Forelimb muscle (tissue), 1 donor: ENCODE measurements at regions not wholly inside any gene's neighbourhood (a gene's known extent, or its start where the extent isn't known, plus 50 kb on each side); places are given as distances from the start of the nearest gene placed in this dataset.
A peak's percentile ranks its signal among the peaks of the same experiment; 100 is the strongest.

Source experiments
- DNase-seq: peaks from one replicate; pipeline ENCODE4 v3.0.0-alpha.2; 2013; ENCODE audit warnings: low read depth

- DNase-seq = no peak
Measured at GRCh38 chr4:52231526-52231925, 180.4 kb downstream of the SPATA18 start.

- peak; percentile 82 for DNase-seq
Measured at GRCh38 chr4:52234561-52235440, 183.7 kb downstream of the SPATA18 start.

DNA sequence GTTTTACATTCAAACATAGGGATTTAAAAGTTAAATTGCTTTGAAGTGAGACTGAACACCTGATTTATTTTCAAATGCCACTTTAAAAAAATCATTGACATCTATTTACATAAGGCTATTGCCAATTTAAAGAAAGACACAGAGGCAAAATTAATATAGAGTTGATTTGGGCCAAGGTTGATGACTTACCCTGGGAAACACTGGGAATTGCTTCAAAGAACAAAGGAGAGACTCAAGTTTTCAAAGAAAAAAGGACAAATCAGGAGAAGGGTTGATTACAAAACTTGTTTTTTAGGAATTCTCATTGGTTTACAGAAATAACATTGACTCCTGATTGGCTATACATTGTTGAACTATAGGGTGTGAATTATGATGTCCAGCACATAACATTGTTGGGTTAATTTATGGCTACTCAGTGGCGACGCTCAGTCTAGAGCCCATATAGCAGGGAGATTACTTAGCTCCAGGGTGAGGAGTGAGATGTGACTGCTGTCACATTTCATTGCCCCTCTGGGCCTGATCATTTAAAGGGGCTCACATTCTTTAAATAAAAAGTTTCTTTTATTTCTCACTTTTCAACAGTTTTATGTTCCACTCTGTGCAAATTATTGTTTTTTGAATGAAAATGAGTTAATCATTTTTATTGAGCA lies 184.6 kb downstream of the SPATA18 start:
- no peak for DNase-seq

DNA sequence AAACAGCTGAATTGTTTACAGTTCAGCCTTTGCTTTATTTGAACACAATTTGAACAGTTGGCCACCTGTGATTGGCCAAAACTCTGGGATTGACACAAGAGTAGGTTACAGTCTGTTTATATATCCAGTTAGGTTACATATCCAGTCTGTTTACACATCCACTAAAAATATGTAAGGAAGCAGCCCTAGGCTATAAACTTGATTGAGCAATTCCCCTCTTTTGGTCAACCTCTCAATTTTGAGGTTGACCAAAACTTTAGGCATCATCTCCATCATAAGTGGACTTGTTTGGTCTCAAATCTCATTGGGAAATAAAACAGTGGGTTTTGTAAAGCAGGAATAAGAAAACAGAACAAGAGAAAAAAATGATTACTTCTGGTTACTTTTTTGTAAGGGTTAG lies 190.8 kb downstream of the SPATA18 start:
- DNase-seq = no peak

DNA sequence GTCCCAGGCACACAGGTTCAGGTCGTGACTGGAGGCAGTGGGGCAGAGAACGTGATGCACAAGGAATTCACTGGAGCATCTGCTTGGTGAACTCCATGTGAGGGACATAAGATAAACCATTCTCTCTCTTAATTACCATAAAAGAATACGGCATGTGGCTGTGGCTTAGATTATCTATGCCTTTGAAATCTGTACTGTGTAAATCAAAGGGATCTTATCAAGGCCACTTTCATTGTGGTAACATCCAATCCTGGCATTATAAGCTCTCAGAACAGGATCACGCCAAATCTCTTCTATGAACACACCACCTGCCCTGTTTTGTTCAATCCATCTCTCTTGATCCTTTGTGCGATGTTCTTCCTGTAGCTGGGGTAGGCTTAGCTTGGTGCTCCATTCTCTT lies 192.3 kb downstream of the SPATA18 start:
- no peak for DNase-seq

DNA sequence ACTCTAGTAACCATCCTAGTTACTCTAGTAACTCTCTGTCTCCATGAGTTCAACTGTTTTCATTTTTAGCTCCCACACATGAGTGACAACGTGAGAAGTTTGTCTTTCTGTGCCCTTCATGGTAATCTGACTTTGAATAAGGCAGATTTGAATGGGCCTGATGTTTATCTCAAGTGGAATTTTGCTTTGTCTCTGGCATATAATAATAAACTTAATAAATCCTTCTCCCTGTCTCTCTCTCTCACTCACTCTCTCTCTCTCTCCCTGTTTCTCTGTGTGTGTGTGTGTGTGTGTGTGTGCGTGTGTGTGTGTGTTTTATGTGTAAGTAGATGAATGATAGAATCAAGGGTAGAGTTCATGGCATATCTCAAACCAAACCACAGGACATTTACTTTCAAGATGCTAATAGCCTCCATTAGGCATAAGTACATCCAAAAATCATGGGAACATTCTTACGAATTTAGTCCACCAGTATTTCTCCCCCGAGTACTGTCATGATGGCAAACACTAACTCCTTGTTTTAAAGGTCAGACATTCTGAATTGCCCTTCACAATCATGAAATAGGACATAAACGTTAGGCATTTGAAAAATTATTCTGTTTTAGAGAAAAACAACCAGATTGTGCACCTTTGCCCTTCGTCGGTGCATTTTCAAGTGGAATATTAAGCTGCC lies 193.1 kb downstream of the SPATA18 start:
- no peak for DNase-seq

DNA sequence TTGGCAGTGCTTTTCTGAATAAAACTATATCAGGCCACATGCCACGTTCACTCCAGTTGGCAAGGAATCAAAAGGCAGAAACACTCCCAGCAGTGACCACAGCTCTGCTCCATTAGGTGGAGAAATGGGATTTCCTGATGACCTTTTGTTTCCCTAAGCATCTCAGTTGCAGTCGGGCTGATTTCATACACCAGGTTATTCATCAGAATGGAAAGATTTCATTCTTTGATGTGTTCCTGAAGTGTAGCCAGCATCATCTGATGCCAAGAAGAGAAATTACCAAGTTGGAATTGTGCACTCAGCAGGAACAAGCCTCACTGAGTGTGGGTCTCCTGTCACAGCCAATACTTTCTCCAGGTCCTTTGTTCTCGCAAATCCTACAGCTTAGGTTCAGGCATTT lies 193.7 kb downstream of the SPATA18 start:
- no peak for DNase-seq

DNA sequence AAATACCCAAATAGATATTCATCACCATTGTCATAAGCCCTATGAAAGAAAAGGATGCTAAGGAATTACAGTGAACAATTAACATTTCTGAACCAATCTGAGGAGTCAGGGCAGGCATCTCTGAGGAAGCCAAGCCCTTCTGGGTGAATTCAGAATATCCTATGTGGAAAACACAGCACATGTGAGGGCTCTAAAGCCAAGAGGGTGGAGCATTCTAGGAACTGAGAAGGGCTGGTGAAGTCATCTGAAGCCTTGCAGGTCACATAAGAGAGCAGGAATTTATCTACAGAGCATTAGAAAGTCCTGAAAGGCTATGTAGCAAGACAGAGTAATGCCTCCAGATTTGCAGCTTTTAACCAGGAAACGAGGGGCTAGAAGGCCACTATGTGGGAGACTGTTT lies 195.7 kb downstream of the SPATA18 start:
- no peak for DNase-seq

DNA sequence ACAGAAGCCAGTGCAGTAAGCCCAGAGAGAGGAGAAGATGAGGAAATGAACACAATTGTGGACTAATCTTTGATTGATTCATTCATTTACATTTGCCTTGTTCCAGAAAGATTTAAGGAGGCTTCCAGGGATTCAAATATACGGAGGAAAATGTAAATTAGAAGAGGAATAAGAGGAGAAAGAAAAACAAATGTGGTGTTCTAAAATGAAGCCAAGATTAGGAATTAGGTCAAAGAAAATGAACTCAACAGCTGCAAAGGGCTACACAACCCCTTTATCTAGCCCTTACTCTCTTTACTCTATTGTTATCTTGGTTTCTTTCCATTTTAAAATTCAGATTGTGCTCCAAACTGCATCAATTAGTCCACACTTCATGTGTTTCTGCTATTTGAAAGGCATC lies 196.8 kb downstream of the SPATA18 start:
- no peak for DNase-seq

DNA sequence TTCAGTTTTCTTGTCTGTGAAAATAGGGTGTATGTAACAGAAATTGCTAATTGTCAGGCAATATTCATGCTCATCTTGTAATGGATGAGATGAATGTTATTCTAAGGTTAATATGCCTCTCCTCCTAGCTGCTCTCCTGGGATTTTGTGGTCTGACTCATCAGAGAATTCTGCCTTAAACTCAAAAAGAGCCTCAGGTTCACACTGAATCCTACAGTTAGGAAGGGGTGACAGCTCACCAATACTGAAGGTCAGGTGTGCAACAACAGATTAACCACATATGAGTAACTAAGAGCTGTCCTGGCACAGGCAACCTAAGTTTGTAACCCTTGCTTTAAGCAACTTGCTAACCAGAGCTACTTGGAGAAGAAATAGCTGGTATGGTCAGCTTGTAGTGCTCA lies 197.7 kb downstream of the SPATA18 start:
- no peak for DNase-seq

DNA sequence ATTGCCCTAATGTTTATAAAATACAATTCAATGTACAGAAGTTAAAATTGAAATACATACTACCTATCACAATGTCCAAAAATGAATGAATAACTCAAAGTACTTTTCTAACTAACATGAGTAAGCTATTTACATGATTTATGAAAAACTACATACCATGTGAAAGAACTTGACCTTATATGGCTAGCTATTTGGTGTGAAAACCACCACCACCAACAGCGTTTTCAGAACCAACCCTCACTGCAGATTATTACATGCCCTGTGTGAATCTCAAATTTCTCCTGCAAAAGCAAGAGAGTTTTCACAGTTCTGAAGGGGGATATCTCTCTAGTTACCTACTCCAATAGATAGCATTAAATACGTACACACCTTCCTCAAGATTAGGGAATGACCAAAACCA lies 198.5 kb downstream of the SPATA18 start:
- DNase-seq = no peak

DNA sequence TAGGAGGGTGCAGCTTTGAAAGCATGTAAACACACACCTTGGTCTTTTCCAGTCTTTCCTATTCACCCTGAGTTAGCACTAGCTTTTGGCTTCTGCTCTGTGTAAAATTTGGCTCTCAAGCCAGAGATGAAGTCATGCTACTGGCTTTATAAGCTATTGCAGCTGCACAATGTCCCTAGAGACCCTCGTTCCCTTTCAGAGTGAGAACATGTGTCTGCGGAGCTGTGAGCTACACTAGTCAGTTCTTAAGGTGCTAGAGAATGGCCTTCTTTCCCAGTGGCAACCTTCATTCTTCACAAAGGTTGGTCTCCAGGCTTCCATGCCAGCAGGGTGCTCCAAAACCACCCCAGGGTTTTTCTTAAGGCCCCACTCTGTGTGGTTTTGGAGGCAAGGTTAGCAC lies 199.1 kb downstream of the SPATA18 start:
- DNase-seq = peak; percentile 97

- DNase-seq = no peak
Measured at GRCh38 chr4:52251864-52252263, 200.8 kb downstream of the SPATA18 start.

DNA sequence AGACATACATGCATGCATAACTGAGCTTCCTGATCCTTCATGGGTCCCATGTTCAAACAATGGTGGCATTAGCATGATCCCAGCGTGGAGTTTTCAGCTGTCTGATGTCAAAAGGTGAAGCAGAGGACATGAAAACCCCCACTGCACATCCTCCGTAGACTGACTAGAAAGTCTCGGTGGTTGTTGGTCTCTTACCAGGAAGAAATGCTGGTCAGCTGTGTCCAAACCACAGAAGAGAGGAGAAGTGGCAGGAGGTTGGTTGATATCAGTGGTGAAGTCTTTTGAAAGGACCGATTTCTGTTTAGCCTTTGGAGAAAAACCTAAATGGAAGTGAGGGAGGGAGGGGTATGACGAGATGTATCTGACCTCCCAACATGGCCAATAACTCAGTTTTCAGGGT lies 201.9 kb downstream of the SPATA18 start:
- DNase-seq = no peak

DNA sequence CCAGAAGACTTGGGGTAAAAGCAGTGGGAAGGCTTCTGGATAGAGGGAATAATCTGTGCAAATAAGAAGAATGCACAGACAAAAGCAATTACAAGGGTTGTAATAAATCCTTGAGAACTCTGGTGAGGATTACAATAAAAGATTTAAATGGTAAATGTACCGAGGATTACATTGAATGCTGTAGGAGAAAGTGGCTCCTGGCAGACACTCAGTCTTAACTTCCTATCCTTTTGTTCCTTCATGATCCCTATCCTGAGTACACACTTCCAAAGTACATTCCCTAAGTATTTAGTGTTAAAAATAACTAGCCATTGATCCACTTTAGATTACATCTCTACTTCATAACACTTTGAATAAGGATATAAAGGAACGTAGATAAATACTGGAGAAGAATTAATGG lies 205.4 kb downstream of the SPATA18 start:
- DNase-seq = no peak

GRCh38 chr4:52259978-52260377 lies 208.9 kb downstream of the SPATA18 start:
- no peak for DNase-seq

- peak; percentile 74 for DNase-seq
Measured at GRCh38 chr4:52260514-52261210, 209.6 kb downstream of the SPATA18 start.

DNA sequence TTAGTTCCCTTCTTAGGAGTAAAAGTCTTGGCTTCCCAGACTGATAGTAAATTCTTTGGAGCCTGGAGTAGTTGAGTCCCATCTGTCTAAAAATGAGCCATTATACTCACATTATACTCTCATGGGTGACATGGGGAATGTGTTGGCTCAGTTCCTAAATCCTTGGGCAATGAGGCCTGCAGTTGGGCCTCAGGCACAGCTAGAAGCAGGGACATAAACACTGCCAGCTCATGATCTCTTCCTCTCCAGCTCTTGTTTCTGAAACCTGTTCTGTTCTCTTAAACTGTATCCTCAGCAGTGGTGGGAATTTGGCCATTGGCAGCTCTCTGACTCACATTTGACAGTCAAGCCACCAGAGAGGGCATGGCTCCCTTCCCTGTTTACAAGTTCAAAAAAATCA lies 212.5 kb downstream of the SPATA18 start:
- no peak for DNase-seq

DNA sequence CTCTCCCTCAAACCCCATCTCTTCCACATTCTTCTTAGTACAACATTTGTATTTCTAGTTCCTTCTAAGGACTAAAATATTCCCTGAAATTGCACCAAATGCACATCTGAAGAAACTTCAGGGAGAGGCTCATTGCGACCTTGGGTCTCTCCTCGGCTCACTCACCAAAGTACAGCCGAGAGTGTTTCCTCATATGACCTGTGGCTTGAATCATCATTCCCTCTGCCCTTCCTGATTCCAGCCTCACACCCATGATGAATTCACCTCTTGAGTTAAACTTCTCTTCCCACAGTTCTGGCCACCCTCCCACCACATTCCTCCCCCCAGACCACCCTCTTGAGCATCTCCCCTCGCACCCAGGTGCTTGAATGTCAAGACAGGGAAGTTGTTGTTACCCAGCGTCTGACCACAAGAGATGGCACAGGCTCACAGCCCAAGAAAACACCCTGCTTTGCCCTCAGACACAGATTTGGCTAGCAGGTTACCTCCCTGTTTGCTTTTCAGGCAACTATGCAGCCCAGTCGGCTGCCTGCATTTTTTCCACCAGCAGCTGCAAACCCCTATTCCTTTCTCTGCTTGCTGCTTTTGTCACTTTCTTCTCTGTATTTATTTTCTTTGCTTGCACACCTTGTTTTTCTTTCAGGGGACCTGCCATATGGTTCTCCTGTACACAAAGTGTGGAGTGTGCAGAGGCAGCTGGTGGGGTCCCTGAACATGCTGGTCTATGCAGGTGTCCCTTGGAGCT lies 214.8 kb downstream of the SPATA18 start:
- DNase-seq = no peak

GRCh38 chr4:52266537-52267137 lies 215.5 kb downstream of the SPATA18 start:
- no peak for DNase-seq

- DNase-seq = no peak
Measured at GRCh38 chr4:52269761-52270160, 218.7 kb downstream of the SPATA18 start.
